Mesenchymal stem cell (in vitro differentiated cells and primary cell): ENCODE measurements at regions not wholly inside any gene's neighbourhood (a gene's known extent, or its start where the extent isn't known, plus 50 kb on each side); places are given as distances from the start of the nearest gene placed in this dataset.

Source experiments
- DNase-seq: peaks from one replicate; pipeline ENCODE4 v3.0.0-alpha.2; 2013
- H2AFZ ChIP-seq: one replicate; pipeline ENCODE4 v1.6.1; 2013; ENCODE audit warnings: low read depth, mild to moderate bottlenecking, control low read depth, inconsistent platforms, low read length, moderate library complexity
- H2AK5ac ChIP-seq: 2 replicates; pipeline ENCODE4 v1.6.1; 2013; ENCODE audit warnings: low read length, moderate library complexity, mild to moderate bottlenecking, inconsistent platforms; ENCODE audit not compliant: severe bottlenecking
- H2BK120ac ChIP-seq: one replicate; pipeline ENCODE4 v1.6.1; 2013; ENCODE audit warnings: low read depth, mild to moderate bottlenecking, inconsistent platforms, low read length, moderate library complexity
- H2BK12ac ChIP-seq, 2 experiments: one replicate each; pipeline ENCODE4 v1.6.1; 2013; ENCODE audit warnings: inconsistent platforms in 2 of 2, low read length in 2 of 2, mild to moderate bottlenecking in 2 of 2, moderate library complexity in 2 of 2, control low read depth in 1 of 2
- H2BK15ac ChIP-seq: one replicate; pipeline ENCODE4 v1.6.1; 2013; ENCODE audit warnings: mild to moderate bottlenecking, low read depth, inconsistent platforms; ENCODE audit not compliant: poor library complexity, severe bottlenecking
- H2BK5ac ChIP-seq: 2 replicates; pipeline ENCODE4 v1.6.1; 2013; ENCODE audit warnings: low read depth, mild to moderate bottlenecking, low read length, control low read depth, inconsistent platforms; ENCODE audit not compliant: poor library complexity, severe bottlenecking
- H3K14ac ChIP-seq, 2 experiments: one replicate each; pipeline ENCODE4 v1.6.1; 2013; ENCODE audit warnings: inconsistent platforms in 2 of 2, low read length in 2 of 2, control low read depth in 1 of 2, mild to moderate bottlenecking in 1 of 2, moderate library complexity in 1 of 2
- H3K18ac ChIP-seq, 2 experiments: one replicate each; pipeline ENCODE4 v1.6.1; 2013; ENCODE audit warnings: inconsistent platforms in 2 of 2, low read length in 2 of 2, control low read depth in 1 of 2, low read depth in 1 of 2, mild to moderate bottlenecking in 1 of 2
- H3K23ac ChIP-seq, 2 experiments: one replicate each; pipeline ENCODE4 v1.6.1; 2013; ENCODE audit warnings: inconsistent platforms in 2 of 2, low read length in 2 of 2, mild to moderate bottlenecking in 2 of 2, moderate library complexity in 2 of 2, control low read depth in 1 of 2
- H3K27ac ChIP-seq: 2 replicates; pipeline ENCODE4 v1.5.1; 2013; ENCODE audit warnings: mild to moderate bottlenecking, moderate library complexity, low read length, control low read depth, inconsistent platforms; ENCODE audit not compliant: poor library complexity, severe bottlenecking
- H3K27me3 ChIP-seq, 2 experiments: 2 replicates each; pipeline versions ENCODE4 v1.6.1 to v1.7.0; 2013; ENCODE audit warnings: low read length in 2 of 2, mild to moderate bottlenecking in 2 of 2, moderate library complexity in 2 of 2, control low read depth in 1 of 2, inconsistent platforms in 1 of 2; ENCODE audit not compliant: control insufficient read depth in 1 of 2, insufficient read depth in 1 of 2
- H3K36me3 ChIP-seq, 2 experiments: 2 replicates each; pipeline versions ENCODE4 v1.6.1 to v1.7.0; 2013; ENCODE audit warnings: low read length in 2 of 2, control low read depth in 1 of 2, inconsistent platforms in 1 of 2, low read depth in 1 of 2, mild to moderate bottlenecking in 1 of 2; ENCODE audit not compliant: insufficient read depth in 2 of 2, control insufficient read depth in 1 of 2
- H3K4ac ChIP-seq, 2 experiments: one replicate each; pipeline ENCODE4 v1.6.1; 2013; ENCODE audit warnings: inconsistent platforms in 2 of 2, low read length in 2 of 2, mild to moderate bottlenecking in 2 of 2, moderate library complexity in 2 of 2, control low read depth in 1 of 2, low read depth in 1 of 2
- H3K4me1 ChIP-seq: 2 replicates; pipeline ENCODE4 v1.6.1; 2013; ENCODE audit warnings: low read depth, low read length, control low read depth; ENCODE audit not compliant: control insufficient read depth, insufficient read depth
- H3K4me2 ChIP-seq: 2 replicates; pipeline ENCODE4 v1.6.1; 2013; ENCODE audit warnings: low read length, mild to moderate bottlenecking, inconsistent platforms; ENCODE audit not compliant: poor library complexity, severe bottlenecking
- H3K4me3 ChIP-seq, 2 experiments: 2 replicates each; pipeline versions ENCODE4 v1.5.1 to v1.7.0; 2013; ENCODE audit warnings: low read length in 2 of 2, mild to moderate bottlenecking in 2 of 2, control low read depth in 1 of 2, low read depth in 1 of 2; ENCODE audit not compliant: insufficient read depth in 1 of 2
- H3K79me1 ChIP-seq: replicated peaks from 2 replicates; pipeline ENCODE4 v1.6.1; 2013; ENCODE audit warnings: mild to moderate bottlenecking, control low read depth, low read length, inconsistent platforms; ENCODE audit not compliant: poor library complexity, severe bottlenecking
- H3K9ac ChIP-seq: 2 replicates; pipeline ENCODE4 v1.7.0; 2013; ENCODE audit warnings: mild to moderate bottlenecking, low read length, moderate library complexity
- H3K9me3 ChIP-seq: 2 replicates; pipeline ENCODE4 v1.7.0; 2013; ENCODE audit warnings: mild to moderate bottlenecking, low read length; ENCODE audit not compliant: control insufficient read depth
- H4K8ac ChIP-seq: one replicate; pipeline ENCODE4 v1.6.1; 2013; ENCODE audit warnings: inconsistent platforms, mild to moderate bottlenecking, low read length, moderate library complexity
- H4K91ac ChIP-seq: one replicate; pipeline ENCODE4 v1.6.1; 2013; ENCODE audit warnings: mild to moderate bottlenecking, low read length, inconsistent platforms
- WGBS: methylation state at CpG from one replicate; pipeline ENCODE4 v1.1.7; 2013; ENCODE audit warnings: mixed read lengths; 5-methylcytosine and 5-hydroxymethylcytosine counted together

DNA sequence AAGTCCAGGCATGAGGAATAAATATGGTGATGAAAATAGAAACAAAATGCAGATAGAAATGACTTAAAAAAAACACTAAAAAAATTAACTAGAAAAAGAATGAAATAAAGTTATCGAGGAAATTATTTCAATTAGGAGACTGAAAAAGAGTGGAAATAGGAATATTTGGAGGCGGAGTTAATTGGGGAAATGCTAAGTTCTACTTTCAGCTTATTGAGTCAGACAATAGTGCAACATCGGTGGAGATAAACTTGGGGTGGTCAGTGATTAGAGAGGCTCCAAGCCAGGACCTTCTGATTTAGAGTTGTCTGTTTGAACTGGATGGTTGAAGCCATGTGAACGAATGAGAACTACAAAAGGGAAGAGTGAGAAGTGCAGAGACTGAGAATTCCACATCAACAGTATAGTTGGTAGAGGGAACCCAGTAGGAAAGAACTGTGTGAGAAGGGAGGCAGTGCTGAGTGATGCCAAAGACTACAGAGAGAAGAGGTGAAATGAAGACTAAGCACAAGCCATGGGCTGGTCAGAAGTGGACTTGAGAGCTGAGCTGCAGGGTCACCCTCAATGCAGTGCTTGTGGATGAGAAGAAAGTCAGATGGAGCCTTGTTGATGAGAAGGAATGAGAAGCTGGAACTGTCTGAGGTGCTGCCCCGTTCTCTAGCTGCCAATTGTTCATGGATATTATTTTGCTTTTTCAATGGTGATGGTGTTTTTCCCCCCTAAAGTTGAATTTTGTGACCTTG, 160.7 kb downstream of the ICE1 start:
- Histone ChIP-seq H3K27me3 (no peaks in the 10 kb centered on the region), H3K4ac (no peak overlapping the region), H2BK120ac (no peak overlapping the region), H3K4me1 (no peaks in the 10 kb centered on the region), H2AFZ (no peak overlapping the region), H2BK15ac (no peak overlapping the region), H3K4me2 (no peak overlapping the region), H3K23ac (no peak overlapping the region), H4K8ac (no peak overlapping the region), H2BK12ac (no peak overlapping the region), H2AK5ac (no peak overlapping the region), H3K27ac (no peak overlapping the region), H2BK5ac (no peak overlapping the region), H3K18ac (no peak overlapping the region), H3K9ac (no peak overlapping the region), H3K9me3 (peaks cover 4% of the 10 kb centered on the region), H4K91ac (no peak overlapping the region), H3K4me3 (no peak overlapping the region), H3K36me3 (no peaks in the 10 kb centered on the region), H3K14ac (no peak overlapping the region), H3K79me1 (no peaks in the 10 kb centered on the region)
- WGBS: 78% methylated on average over 4 of the region's 5 CpGs
- DNase-seq: no peak

DNA sequence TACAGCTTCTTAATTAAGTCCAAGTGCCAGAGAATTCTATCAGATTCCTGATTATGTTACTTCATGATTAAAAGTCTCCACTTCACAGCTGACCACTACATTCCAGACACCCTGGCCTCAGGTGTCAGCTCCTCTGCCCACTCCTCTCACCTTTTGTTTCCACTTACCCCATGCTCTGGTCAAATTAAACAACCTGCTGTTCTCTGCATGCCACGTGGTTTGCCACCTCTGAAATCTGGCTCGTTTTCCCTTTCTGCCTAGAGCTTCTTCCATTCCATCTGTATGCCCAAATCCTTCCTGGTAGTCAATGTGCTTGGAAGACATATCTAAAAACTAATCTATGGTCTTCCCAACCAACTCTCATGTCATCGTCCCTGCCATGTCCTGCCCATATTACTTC, 158.6 kb downstream of the ICE1 start:
- Histone ChIP-seq H3K36me3 (no peaks in the 10 kb centered on the region), H2BK120ac (no peak overlapping the region), H2AK5ac (no peak overlapping the region), H3K4me3 (no peak overlapping the region), H2AFZ (no peak overlapping the region), H3K4me1 (no peaks in the 10 kb centered on the region), H3K9me3 (no peaks in the 10 kb centered on the region), H3K79me1 (no peaks in the 10 kb centered on the region), H2BK15ac (no peak overlapping the region), H3K4me2 (no peak overlapping the region), H2BK5ac (no peak overlapping the region), H3K9ac (no peak overlapping the region), H4K91ac (no peak overlapping the region), H3K4ac (no peak overlapping the region), H3K27me3 (no peaks in the 10 kb centered on the region), H3K14ac (no peak overlapping the region), H3K27ac (no peak overlapping the region), H3K18ac (no peak overlapping the region), H4K8ac (no peak overlapping the region), H2BK12ac (no peak overlapping the region), H3K23ac (no peak overlapping the region)
- WGBS: 36% methylated on average over 2 of the region's 3 CpGs
- DNase-seq: no peak

DNA sequence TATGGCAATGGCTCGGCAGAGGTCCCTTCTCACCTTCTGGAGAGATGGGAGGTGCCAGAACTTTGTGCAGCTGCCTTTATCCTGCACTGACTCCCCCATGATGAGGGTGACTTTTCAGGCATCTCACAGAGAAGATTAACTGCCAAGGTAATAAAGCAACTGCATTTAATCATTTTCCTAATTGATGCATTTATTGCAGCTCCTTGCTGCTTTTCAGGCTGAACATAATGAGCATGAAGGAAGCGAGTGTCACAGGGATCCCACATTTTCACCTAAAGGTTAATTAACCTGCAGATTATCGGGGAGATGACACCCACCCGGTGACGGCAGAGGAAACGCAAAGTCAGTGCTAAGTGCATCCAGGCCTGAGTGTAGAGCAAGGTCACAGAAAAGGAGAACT, 154.3 kb downstream of the ICE1 start:
- no peak overlapping the region for H2AK5ac ChIP-seq
- H2BK12ac ChIP-seq: no peak overlapping the region
- no peak overlapping the region for H4K8ac ChIP-seq
- H3K36me3 ChIP-seq: no peaks in the 10 kb centered on the region
- H2AFZ ChIP-seq: no peak overlapping the region
- no peak overlapping the region for H4K91ac ChIP-seq
- H3K18ac ChIP-seq: no peak overlapping the region
- H2BK5ac ChIP-seq: no peak overlapping the region
- peaks cover 0 to 17% of the 10 kb centered on the region in 2 experiments for H3K27me3 ChIP-seq
- no peaks in the 10 kb centered on the region for H3K4me1 ChIP-seq
- WGBS: 78% methylated on average over 6 of the region's 6 CpGs
- H2BK15ac ChIP-seq: no peak overlapping the region
- H3K4me2 ChIP-seq: no peak overlapping the region
- H3K4me3 ChIP-seq: no peak overlapping the region
- no peak overlapping the region for H3K9ac ChIP-seq
- no peak overlapping the region for H2BK120ac ChIP-seq
- no peaks in the 10 kb centered on the region for H3K9me3 ChIP-seq
- H3K14ac ChIP-seq: no peak overlapping the region
- H3K27ac ChIP-seq: no peak overlapping the region
- DNase-seq: no peak
- no peak overlapping the region for H3K23ac ChIP-seq
- no peak overlapping the region for H3K4ac ChIP-seq
- H3K79me1 ChIP-seq: no peaks in the 10 kb centered on the region

DNA sequence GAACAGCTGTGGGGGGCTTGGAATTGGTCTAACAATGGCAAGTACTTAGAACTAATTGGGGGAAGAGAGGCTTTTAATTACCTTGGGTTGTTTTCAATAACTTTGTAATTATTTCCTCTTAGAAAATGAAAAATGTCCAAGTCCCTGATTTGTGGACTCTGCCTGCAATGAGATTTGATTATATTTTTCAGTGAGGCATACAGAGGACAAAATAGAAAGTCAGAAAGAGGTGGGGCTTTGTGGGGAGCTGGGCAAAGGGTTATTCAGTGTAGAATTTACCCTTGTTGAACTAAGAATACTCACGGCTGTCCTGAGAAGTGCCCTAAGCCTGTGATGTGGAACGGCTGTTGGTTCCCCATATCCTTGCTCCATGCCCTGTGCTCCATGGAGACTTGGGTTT, 153.0 kb downstream of the ICE1 start:
- 67% methylated on average over 1 of the region's 2 CpGs for WGBS
- Histone ChIP-seq H3K36me3 (no peaks in the 10 kb centered on the region), H3K79me1 (no peaks in the 10 kb centered on the region), H3K4me2 (no peak overlapping the region), H2BK15ac (no peak overlapping the region), H3K9ac (no peak overlapping the region), H4K8ac (no peak overlapping the region), H4K91ac (no peak overlapping the region), H3K4me1 (no peaks in the 10 kb centered on the region), H2AFZ (no peak overlapping the region), H2BK120ac (no peak overlapping the region), H2AK5ac (no peak overlapping the region), H2BK5ac (no peak overlapping the region), H3K4ac (no peak overlapping the region), H3K27ac (no peak overlapping the region), H3K4me3 (no peak overlapping the region), H3K18ac (no peak overlapping the region), H2BK12ac (no peak overlapping the region), H3K9me3 (no peaks in the 10 kb centered on the region), H3K14ac (no peak overlapping the region), H3K27me3 (peaks cover 0 to 17% of the 10 kb centered on the region in 2 experiments), H3K23ac (no peak overlapping the region)
- DNase-seq: no peak
